ENCODE measurements at regions not wholly inside any gene's neighbourhood (a gene's known extent, or its start where the extent isn't known, plus 50 kb on each side); places are given as distances from the start of the nearest gene placed in this dataset.

DNA sequence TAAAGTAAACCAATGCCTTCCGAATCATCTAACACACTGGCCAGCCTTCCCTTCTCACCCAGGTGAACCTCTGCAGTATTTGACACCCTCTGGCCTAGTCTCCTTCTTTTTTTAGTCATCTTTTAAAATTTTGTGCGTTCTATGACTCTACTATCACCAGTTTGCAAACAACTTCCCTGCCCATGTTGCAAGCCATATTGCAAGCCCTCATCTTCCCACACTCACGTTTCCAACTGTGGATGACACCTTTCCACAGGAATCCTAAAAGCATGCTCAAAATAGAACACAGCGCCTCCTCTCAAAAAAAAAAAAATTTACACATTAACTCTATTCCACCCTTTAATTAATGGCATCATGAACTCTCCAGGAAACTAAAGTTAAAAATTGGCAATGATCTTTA is 440.1 kb downstream of the EFNB2 start:
- TF ChIP-seq CTCF (tag by site-specific recombination; IDR thresholded peaks at IDR 0.05): no peak
- no peak for TF ChIP-seq KLF16 (tag by site-specific recombination; IDR thresholded peaks at IDR 0.05)
- no peak for TF ChIP-seq ZNF645 (tag by site-specific recombination; IDR thresholded peaks at IDR 0.05)
- TF ChIP-seq, protein P1, sequence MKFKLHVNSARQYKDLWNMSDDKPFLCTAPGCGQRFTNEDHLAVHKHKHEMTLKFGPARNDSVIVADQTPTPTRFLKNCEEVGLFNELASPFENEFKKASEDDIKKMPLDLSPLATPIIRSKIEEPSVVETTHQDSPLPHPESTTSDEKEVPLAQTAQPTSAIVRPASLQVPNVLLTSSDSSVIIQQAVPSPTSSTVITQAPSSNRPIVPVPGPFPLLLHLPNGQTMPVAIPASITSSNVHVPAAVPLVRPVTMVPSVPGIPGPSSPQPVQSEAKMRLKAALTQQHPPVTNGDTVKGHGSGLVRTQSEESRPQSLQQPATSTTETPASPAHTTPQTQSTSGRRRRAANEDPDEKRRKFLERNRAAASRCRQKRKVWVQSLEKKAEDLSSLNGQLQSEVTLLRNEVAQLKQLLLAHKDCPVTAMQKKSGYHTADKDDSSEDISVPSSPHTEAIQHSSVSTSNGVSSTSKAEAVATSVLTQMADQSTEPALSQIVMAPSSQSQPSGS (tag by site-specific recombination; IDR thresholded peaks at IDR 0.05; ENCODE audit: low read depth): no peak
